Gastroesophageal sphincter (tissue), 4 donors: ENCODE measurements at regions not wholly inside any gene's neighbourhood (a gene's known extent, or its start where the extent isn't known, plus 50 kb on each side); places are given as distances from the start of the nearest gene placed in this dataset.

Experiments
- ATAC-seq: fragments of 150-250 bp; one replicate; pipeline ENCODE4 v1.9.1; 2016; ENCODE audit warnings: mild to moderate bottlenecking, moderate library complexity
- H3K27ac ChIP-seq, 4 donors: fragments of 200-600 bp; sonication (generic) in 3 of 4; 1 replicate in 3 of 4; 2 replicates in 1 of 4; pipeline ENCODE4 v1.5.1; 2016 to 2019
- H3K27me3 ChIP-seq: fragments of 200-600 bp; sonication (generic); one replicate; pipeline ENCODE4 v1.5.1; 2019
- H3K36me3 ChIP-seq, 2 donors: fragments of 200-600 bp; sonication (generic); one replicate each; pipeline ENCODE4 v1.5.1; 2019; ENCODE audit warnings: control low read depth in 1 of 2
- H3K4me1 ChIP-seq, 3 donors: fragments of 200-600 bp; sonication (generic); 1 replicate in 2 of 3; 2 replicates in 1 of 3; pipeline ENCODE4 v1.5.1; 2016 to 2019; ENCODE audit warnings: control low read depth in 2 of 3
- H3K4me3 ChIP-seq, 2 donors: fragments of 200-600 bp; sonication (generic); one replicate each; pipeline ENCODE4 v1.5.1; 2019; ENCODE audit warnings: mild to moderate bottlenecking in 1 of 2, moderate library complexity in 1 of 2
- H3K9me3 ChIP-seq, 3 donors: fragments of 200-600 bp; sonication (generic); one replicate each; pipeline ENCODE4 v1.5.1; 2017 to 2019; ENCODE audit warnings: control low read depth in 2 of 3
- CTCF ChIP-seq, 4 experiments: fragments of 200-600 bp in 2 of 4; fragments of 450-650 bp in 2 of 4; sonication (generic) in 1 of 4; IDR thresholded peaks; one replicate each; pipeline ENCODE4 v1.5.1; 2017 to 2019; ENCODE audit warnings: antibody characterized with exemption in 4 of 4, mild to moderate bottlenecking in 2 of 4, moderate library complexity in 2 of 4
- EP300 ChIP-seq: sonication (generic); formaldehyde crosslinking; IDR thresholded peaks from one replicate; pipeline ENCODE4 v1.6.1; 2017; ENCODE audit warnings: antibody characterized with exemption, mild to moderate bottlenecking
- POLR2A ChIP-seq, 2 donors: fragments of 450-650 bp; IDR thresholded peaks; one replicate each; pipeline ENCODE4 v1.6.1; 2017; ENCODE audit warnings: antibody characterized with exemption in 2 of 2, mild to moderate bottlenecking in 2 of 2, moderate library complexity in 1 of 2
- POLR2AphosphoS5 ChIP-seq: sonication (generic); formaldehyde crosslinking; IDR thresholded peaks from one replicate; pipeline ENCODE4 v1.6.1; 2017; ENCODE audit warnings: antibody characterized with exemption
- WGBS, 2 donors: methylation state at CpG; one replicate each; pipeline ENCODE4 v1.1.5; 2018; ENCODE audit warnings: low coverage in 1 of 2; 5-methylcytosine and 5-hydroxymethylcytosine counted together

GRCh38 chr4:13007802-13008470, 476.2 kb downstream of the RAB28 start:
- Histone ChIP-seq H3K4me1 (no peaks in the 10 kb centered on the region), H3K9me3 (no peaks in the 10 kb centered on the region), H3K36me3 (no peaks in the 10 kb centered on the region), H3K4me3 (no peak overlapping the region), H3K27ac (no peak overlapping the region), H3K27me3 (no peaks in the 10 kb centered on the region)
- WGBS, 2 donors: 33 to 51% methylated on average over 5 of the region's 5 CpGs
- no peak for TF ChIP-seq POLR2A (IDR thresholded peaks at IDR 0.05)
- TF ChIP-seq EP300: no peak
- no peak for TF ChIP-seq POLR2AphosphoS5
- no peak for TF ChIP-seq CTCF (IDR thresholded peaks at IDR 0.05)
- no peak for ATAC-seq

- no peaks in the 10 kb centered on the region for H3K4me1 ChIP-seq
- ATAC-seq: no peak
- H3K27me3 ChIP-seq: no peaks in the 10 kb centered on the region
- H3K9me3 ChIP-seq: peaks cover 0 to 24% (median 0%) of the 10 kb centered on the region in 3 donors
- no peak overlapping the region for H3K4me3 ChIP-seq
- TF ChIP-seq EP300: no peak
- no peak for TF ChIP-seq POLR2A (IDR thresholded peaks at IDR 0.05)
- TF ChIP-seq POLR2AphosphoS5: no peak
- no peak for TF ChIP-seq CTCF (IDR thresholded peaks at IDR 0.05)
- H3K27ac ChIP-seq: no peak overlapping the region
- H3K36me3 ChIP-seq: no peaks in the 10 kb centered on the region
- 90 to 100% methylated on average over 2 of the region's 3 CpGs for WGBS, 2 donors
Observed at GRCh38 chr4:12993923-12994322, 490.2 kb downstream of the RAB28 start.

GRCh38 chr4:12987284-12987683, 496.9 kb downstream of the RAB28 start:
- Histone ChIP-seq H3K4me3 (no peak overlapping the region), H3K36me3 (no peaks in the 10 kb centered on the region)
- ATAC-seq: no peak

GRCh38 chr4:12979797-12980196, 504.3 kb downstream of the RAB28 start:
- no peak for ATAC-seq
- Histone ChIP-seq H3K36me3 (no peaks in the 10 kb centered on the region), H3K9me3 (peaks cover 0 to 4% (median 0%) of the 10 kb centered on the region in 3 donors), H3K27ac (no peak overlapping the region), H3K4me1 (no peaks in the 10 kb centered on the region), H3K4me3 (no peak overlapping the region), H3K27me3 (no peaks in the 10 kb centered on the region)
- WGBS, 2 donors: 56 to 57% methylated on average over 9 of the region's 11 CpGs
- no peak for TF ChIP-seq EP300
- no peak for TF ChIP-seq POLR2A (IDR thresholded peaks at IDR 0.05)
- TF ChIP-seq POLR2AphosphoS5: no peak
- TF ChIP-seq CTCF (IDR thresholded peaks at IDR 0.05): no peak

More at GRCh38 chr4:12987284-12987683, 496.9 kb downstream of the RAB28 start:
- TF ChIP-seq EP300: no peak
- TF ChIP-seq CTCF (IDR thresholded peaks at IDR 0.05): no peak
- no peak for TF ChIP-seq POLR2AphosphoS5
- TF ChIP-seq POLR2A (IDR thresholded peaks at IDR 0.05): no peak
- WGBS, 2 donors: 63 to 87% methylated on average over 2 of the region's 2 CpGs
- no peaks in the 10 kb centered on the region for H3K27me3 ChIP-seq
- H3K4me1 ChIP-seq: no peaks in the 10 kb centered on the region
- H3K27ac ChIP-seq: no peak overlapping the region
- H3K9me3 ChIP-seq: peaks cover 0 to 4% (median 0%) of the 10 kb centered on the region in 3 donors

GRCh38 chr4:12978310-12978709, 505.8 kb downstream of the RAB28 start:
- Histone ChIP-seq H3K4me3 (no peak overlapping the region), H3K27me3 (no peaks in the 10 kb centered on the region), H3K27ac (no peak overlapping the region), H3K9me3 (no peaks in the 10 kb centered on the region), H3K4me1 (no peaks in the 10 kb centered on the region), H3K36me3 (no peaks in the 10 kb centered on the region)
- ATAC-seq: no peak
- no peak for TF ChIP-seq POLR2AphosphoS5
- no peak for TF ChIP-seq POLR2A (IDR thresholded peaks at IDR 0.05)
- no peak for TF ChIP-seq EP300
- TF ChIP-seq CTCF (IDR thresholded peaks at IDR 0.05): no peak
